ENCODE measurements at regions not wholly inside any gene's neighbourhood (a gene's known extent, or its start where the extent isn't known, plus 50 kb on each side); places are given as distances from the start of the nearest gene placed in this dataset.

GRCh38 chr6:113750151-113750855, 106.8 kb upstream of the MARCKS start:
- TF ChIP-seq CTCF (IDR thresholded peaks at IDR 0.05) (no peak), POLR2A (IDR thresholded peaks at IDR 0.05) (no peak), POLR2AphosphoS5 (IDR thresholded peaks at IDR 0.05) (no peak)
